ENCODE measurements at regions not wholly inside any gene's neighbourhood (a gene's known extent, or its start where the extent isn't known, plus 50 kb on each side); places are given as distances from the start of the nearest gene placed in this dataset.
A peak's percentile ranks its signal among the peaks of the same experiment; 100 is the strongest.

DNA sequence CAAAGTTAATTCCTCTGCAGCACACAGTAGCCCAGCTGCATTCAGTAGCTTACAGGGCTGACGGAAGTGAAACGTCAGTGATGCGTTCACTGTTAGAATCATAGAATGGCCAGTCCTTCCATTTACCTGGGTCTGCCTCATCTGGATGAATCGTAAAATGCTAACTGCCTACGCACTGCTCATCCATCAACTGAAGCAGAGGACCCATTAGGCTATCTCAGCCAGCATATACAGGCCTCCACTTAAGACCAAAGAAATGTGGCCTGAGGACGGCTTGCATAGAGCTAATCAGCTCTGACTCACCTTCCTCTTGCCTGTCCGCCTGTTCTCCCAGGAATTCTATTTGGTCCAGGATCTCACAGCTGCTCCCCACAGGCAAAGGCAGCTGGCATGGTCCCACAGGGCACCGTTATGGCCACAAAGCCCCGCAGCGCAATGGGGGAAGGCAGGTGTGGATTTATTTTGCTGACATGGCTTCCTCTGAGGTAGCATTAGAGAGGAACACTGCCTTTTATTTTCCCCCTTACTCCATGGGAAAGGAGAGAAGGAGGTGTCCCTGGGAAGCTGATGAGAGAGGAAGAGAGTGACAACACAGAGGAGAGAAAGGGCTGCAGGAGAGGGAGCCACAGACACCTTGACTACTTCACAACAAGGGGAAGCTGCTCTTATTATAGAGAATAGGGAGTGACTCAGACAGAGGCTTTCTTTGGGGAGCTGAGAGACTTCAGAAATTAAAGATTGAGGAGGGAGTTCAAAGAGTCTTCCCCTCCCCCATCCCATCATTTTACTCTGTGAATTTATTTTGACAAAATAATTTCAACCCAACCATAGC is 177.6 kb downstream of the HHIPL2 start:
- no peak for DNase-seq (ENCODE audit: low spot score)

DNA sequence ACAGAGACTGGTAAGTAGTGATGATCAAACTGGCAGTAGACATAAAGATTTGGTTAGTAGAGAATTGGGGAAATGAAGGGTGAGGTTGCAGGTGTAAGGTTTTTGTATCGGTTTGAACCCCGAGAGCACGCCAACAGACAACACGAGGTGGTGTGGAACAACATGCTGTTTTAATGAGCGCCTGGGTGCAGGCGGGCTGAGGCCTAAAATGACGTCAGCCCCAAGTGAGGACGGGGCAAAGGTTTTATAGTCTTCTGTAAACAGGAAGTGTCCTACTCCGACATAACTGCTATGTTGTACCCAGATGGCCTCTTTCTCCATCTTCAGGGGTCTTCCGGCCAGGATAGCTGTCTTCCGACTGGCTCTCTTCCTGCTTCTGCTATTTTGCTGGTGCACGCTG is 178.8 kb downstream of the HHIPL2 start:
- DNase-seq (ENCODE audit: low spot score) = no peak

DNA sequence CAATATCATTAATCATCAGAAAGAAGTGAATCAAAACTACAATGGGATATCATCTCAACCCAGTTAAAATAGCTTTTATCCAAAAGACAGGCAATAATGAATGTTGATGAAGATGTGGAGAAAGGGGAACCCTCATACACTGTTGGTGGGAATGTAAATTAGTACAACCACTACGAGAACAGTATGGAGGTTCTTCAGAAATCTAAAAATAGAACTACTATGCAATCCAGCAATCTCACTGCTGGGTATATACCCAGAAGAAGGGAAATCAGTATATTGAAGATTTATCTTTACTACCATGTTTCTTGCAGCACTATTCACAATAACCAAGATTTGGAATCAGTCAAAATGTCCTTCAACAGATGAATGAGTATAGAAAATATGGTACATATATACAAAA is 189.8 kb downstream of the HHIPL2 start:
- DNase-seq (ENCODE audit: low spot score) = no peak

DNA sequence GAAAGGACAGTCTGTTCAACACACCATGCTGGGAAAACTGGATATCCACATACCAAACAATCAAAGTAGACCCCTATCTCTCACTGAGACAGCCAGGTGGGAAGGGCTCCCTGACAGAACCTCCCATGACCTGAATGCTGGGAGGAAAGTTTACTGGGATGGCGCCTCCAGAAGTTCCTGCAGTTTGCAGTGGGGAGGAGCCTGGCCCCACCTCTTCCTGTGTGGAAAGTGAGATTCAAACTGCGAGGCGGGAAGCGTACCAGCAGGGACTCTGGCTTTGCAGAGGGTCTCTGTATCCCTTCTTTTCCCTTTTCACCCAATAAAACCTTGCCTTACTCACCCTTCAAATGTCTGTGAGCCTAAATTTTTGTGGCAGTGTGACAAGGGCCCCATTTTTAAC is 190.7 kb downstream of the HHIPL2 start:
- no peak for DNase-seq (ENCODE audit: low spot score)

DNA sequence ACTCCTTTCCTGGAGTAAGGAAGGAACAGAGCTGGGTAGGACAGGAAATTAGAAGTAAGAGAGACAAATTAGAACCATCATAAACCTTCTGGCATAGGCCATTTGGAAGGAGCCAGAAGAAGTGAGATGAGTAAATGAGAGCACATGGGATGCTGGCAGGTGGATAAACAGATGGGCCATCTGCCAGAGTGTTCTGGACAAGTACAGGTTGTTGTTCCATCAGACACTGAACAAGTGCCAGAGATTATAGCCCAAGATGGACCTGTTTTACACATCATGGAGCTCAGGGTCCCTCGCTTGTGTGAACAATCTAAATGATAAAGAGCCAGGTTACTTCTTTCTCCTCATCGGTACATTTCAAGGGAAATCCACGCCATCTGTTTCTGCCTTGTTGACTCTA is 200.3 kb downstream of the HHIPL2 start:
- DNase-seq (ENCODE audit: low spot score) = no peak

DNA sequence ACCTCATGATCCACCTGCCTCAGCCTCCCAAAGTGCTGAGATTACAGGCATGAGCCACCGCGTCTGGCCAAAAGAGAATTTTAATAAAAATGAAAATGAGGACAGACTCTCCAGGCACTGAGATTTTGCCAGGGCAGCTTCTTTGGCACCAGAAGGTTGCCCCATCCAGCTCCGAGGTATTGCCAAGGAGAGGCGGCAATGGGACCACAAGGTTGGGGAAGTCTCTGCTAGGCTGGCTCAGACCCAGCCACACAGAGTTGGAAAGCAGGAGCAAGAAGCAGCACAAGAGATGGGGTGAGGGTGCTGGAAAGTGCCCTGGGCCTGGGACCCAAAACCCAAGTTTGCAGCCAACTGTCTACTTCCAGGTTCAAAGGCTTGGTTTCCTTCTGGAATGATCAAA is 200.9 kb downstream of the HHIPL2 start:
- no peak for DNase-seq (ENCODE audit: low spot score)

DNA sequence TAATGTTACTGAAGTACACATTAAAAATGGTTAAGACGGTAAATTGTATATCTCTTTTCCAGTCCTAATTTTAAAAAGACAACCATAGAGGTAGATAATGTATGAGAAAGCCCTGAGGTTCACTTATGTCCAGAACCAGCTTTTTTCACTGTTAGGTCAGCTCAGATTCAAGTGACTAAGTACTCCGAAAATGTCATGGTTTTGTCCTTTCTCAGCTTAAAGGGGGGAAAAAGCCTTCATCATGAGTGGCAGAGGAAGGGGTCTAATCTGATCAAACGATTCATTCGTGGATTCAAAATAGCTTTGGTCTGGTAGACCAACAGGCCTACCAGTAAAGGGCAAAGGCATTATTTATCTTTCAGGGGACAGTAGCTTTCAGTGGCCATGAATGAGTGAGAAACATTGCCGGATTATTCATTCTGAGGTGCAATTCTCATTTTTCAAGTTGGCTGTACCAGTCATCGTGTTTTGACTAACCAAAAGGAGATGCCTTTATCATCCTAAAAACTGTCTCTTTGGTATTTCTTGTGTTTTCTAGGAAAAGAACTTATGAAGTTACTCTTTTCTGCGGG is 208.4 kb downstream of the HHIPL2 start:
- no peak for DNase-seq (ENCODE audit: low spot score)

DNA sequence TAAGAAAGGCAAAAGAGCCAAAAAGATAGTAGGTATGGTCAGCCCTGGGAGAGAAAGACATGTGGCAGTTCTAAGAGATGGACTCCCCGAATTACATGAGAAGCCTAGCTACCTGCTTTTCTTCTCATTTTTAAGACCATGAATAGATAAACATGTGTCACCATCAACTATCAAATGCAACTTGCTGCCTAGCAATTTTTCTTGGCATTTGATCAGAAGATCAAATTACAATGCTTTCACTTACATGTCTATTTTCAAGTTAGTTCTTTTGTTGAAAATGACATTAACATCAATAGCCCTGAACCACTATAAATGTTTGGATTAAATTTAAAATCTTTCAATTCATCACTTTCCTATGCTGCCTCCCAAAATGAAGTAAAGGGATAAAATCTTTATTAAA is 212.3 kb downstream of the HHIPL2 start:
- no peak for DNase-seq (ENCODE audit: low spot score)

DNA sequence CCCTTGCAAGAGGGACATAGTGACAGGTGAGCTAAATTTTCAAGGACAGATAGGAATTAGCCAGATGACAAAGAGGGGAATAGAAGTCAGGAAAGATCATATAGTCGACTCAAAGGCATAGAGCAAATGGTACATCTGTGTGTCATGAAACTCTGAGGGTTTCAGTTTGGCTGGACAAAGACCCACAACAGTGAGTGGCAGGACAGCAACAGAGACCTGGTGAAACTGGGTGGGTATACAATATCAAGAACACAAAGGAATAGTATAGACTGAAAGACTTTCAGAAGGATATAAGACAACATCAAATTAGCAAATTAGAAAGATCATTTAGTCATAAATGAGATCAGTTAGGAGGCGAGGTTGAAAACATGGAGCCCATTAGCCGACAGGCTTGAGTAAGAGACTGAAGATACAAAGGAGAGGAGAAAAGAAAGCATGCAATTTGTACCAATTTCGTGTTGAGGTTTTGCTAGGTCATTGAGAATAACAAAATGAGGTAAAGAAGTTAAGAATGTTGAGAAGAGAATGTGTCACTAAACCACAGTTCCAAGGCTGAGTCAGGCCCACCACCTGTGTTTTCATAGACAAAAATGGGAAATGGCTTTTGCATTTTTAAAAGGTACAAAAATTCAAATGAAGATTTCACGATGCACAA is 213.8 kb downstream of the HHIPL2 start:
- peak; percentile 28 for DNase-seq (ENCODE audit: low spot score)

DNA sequence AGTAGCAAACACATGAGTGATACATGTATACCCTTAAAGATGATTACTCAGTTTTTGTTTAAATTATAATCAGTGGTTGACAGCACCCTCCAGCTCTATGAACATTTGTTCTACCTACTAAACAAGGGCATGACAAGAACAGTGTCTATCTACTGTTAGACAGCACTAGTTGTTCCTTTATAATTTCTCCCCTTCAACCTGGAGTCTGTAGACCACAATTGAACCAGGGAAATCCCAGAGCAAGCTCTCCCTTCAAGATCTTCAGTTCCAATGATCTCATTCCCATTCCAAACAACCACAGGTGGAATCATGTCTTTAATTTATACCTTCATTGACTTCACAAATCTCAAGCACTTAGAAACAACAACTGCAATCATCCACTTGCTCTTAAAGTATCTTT is 216.1 kb downstream of the HHIPL2 start:
- DNase-seq (ENCODE audit: low spot score) = no peak

DNA sequence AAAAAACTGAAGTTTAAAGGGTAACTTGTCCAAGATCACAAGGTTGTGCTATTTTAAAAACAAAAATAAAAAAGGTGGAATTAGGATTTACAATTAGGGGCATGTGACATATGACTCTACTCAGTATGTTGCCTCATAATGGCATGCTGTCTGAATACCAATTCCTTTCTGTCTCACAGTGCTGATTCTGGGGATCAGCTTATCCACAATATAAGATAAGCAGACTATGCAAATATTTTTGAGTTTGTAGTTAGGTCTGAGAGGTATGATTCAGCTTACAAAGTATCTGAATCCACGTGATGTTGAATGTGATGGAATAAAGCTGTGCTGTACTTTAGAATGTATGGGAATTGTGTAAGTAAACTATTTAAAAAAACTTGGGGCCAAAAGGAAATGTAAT is 216.6 kb downstream of the HHIPL2 start:
- no peak for DNase-seq (ENCODE audit: low spot score)

DNA sequence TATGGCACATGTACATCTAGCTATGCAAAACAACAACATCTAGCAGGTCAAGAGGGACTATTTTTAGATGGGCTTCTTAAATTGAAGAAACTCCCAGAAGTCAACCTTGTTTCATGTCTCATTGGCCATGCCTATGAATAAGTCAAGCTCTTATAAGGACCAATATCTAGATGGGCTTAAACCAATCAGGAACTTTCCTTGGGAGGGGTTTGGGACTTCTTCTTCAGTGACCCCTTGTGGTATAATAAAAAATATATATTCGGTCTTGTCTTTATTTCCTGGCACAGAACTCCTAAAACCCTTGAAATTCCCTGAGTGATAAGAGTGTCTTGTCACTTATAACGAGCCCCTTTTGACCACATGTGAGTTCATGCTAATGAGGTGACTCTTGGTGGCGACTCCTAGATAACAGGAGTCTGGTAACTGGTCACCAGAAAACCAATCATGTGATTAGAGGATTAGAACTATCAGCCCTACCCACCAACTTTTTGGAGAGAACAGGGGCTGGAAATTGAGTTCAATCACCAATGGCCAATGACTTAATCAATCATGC is 218.3 kb downstream of the HHIPL2 start:
- no peak for DNase-seq (ENCODE audit: low spot score)

DNA sequence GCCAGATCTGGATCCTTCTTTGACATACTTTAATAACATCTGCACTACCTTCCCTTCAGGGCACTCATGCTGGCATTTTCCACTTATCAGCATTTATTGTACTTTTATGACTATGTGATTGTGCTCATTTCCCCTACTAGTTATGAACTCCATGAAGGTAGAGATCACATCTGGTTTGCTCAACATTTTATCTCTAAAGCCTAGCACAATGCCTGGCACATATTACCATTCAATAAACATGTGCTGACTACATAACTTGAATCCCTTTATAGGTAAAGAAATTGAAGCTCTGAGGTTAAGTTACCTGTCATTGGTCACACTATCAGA is 221.2 kb downstream of the HHIPL2 start:
- no peak for DNase-seq (ENCODE audit: low spot score)

DNA sequence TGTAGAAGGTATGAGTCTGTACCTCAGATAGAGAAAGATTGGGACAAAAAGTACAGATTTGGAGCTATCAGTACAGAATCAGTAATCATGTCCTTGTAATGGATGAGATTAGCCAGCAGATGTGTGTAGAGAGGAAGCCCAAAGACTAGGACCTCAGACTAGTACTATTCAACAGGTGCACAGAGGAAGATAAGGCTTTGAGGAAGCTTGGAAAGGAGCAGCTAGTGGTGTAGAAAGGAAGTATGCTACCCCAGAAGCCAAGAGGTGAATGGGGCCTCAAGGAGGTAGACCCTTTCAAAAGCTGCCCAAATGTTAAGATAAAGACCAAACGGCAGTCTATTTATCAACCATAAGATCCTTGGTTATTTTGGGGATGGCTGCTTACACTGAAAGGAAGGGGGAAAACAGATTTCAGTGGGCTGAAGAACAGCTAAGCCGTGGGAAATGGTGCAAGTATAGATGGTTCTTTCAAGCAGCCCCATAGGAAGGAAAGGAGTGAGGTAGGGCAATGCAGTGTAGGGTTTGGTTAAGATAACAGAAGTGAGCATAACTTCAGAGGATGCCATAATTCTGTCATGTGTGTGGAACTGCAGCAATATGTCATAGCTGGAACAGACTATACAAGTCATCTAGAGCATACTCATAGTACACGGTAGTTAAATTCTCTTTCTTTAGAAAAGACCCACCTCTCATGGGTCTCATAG is 221.7 kb downstream of the HHIPL2 start:
- DNase-seq (ENCODE audit: low spot score) = no peak

DNA sequence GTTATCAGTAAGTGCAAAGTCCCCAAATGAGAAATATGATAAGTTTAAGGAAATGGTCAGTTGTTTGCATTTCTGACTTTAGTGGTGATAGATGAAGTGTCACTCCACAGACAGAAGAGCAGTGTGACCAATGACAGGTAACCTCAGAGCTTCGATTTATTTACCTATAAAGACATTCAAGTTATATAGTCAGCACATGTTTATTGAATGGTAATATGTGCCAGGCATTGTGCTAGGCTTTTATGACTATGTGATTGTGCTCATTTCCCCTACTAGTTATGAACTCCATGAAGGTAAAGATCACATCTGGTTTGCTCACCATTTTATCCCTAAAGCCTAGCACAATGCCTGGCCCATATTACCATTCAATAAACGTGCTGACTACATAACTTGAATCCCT is 222.4 kb downstream of the HHIPL2 start:
- DNase-seq (ENCODE audit: low spot score) = no peak

DNA sequence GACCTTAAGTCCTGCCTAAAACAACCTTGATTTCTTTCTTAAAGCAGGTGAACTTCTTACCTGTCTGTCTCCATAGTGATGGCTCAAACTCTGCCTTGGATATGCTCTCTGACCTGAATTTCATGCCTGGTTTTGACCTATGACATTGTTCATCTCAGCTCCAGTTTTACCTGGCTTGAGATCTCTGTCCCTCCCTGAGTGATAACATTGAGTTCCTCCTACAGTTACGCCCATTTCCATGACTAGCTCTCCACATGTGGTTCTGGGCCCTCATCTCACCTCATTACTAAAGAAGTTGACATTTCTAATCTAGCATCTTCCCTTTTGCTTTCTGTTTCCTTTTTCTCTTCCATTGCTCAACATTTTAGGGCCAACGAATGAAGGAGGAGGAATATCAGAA is 233.1 kb downstream of the HHIPL2 start:
- DNase-seq (ENCODE audit: low spot score) = no peak

DNA sequence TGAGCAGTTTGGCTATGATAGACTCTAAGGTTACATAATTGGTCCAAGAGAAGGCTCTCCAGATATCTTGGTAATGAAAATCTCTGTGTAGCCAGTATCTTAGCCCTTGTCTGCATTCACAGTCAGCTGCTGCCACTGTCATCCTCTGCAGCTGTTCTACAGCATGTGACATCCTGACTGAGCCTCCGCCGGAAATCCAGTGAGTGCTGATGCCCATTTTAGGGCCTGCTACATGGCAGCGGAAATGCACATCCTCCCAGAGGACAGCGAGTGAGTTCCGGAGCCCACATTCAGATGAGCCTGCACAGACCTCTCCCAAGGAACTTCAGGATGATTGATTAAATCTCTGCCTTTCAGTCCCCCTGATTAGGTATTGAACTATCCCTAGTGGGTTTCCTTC is 237.1 kb downstream of the HHIPL2 start:
- DNase-seq (ENCODE audit: low spot score) = no peak

DNA sequence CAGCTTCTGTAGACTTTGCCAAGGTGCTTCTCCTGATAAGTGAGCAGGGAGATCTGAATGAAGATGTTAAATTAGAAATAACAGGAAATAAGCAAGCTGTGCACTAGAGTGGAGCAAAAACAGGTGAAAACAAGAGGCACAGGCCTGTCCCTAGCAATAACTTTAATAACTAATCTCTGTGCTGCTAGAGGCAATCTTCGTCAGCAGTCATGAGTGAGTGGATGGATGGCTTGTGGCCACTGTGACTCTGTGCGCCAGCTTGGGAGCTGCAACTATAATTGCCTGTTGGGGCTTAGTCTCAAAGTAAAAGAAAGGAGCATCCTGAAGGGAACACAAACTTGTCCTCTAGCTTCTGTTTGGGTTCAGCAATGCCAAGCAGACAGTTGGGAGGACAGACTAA is 240.3 kb downstream of the HHIPL2 start:
- DNase-seq (ENCODE audit: low spot score) = no peak

DNA sequence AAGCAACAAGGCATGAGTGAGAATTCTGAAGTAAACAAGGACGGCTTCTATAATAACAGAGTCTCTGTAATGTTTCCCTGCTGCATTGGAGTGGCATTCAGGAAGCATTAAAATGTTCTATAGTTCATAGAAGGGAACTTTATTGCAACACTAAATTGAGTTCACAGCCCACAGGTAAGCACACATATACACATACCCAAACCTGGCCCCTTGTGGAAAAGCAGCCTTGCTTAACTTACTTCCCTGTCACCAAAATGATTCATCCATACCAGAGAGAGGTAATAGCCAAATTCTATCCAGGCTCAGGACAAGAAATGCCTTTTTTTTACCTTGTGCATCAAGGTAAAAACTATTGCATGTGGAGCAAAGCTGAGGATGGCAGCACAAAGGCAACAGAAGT is 241.4 kb downstream of the HHIPL2 start:
- DNase-seq (ENCODE audit: low spot score) = no peak

DNA sequence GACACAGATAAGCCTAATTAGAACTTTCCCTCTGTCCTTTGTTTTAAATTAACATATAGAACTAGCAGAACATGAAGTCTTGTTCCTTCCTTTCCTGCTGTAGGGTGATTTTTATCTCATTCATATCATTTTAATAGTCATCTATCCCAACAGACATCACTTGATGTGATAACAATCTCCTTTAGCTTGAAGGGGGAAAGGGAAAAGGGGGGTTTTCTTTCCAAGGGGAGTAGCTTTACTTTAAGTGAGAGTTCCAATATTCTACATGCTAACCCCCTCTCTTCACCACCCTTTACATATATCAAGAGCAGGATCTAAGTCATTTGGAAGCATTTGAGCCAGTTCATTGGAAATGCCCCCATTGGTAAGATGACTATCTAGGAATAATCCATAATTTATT is 241.9 kb downstream of the HHIPL2 start:
- DNase-seq (ENCODE audit: low spot score) = no peak

DNA sequence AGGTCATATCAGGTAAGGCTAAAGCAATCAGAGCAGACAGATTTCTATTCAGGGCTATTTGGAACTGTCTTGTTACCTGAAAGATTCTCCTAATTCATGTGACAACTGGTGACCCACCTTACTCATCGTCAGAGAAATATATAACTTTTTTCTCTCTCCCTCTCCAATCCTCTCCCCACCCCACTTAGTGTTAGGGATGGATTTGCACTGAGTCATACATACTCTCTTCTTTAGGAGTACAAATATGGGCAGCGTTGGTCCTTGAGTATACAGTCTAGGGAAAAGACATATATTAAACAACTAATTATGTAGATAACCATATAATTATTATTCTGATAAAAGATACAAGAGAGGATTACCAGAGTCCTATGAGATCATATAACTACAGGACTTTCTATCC is 246.3 kb downstream of the HHIPL2 start:
- no peak for DNase-seq (ENCODE audit: low spot score)

DNA sequence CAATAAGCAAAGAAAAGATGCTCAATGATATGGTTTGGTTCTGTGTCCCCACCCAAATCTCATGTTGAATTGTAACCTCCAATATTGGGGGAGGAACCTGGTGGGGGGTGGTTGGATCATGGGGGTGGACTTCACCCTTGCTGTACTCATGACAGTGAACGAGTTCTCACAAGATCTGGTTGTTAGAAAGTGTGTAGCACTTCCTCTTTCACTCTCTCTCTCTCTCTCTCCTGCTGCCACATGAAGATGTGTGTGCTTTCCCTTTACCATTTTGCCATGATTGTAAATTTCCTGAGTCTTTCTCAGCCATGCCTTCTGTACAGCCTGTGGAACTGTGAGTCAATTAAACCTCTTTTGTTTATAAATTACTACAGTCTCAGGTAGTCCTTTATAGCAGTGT is 248.4 kb downstream of the HHIPL2 start:
- DNase-seq (ENCODE audit: low spot score) = no peak

DNA sequence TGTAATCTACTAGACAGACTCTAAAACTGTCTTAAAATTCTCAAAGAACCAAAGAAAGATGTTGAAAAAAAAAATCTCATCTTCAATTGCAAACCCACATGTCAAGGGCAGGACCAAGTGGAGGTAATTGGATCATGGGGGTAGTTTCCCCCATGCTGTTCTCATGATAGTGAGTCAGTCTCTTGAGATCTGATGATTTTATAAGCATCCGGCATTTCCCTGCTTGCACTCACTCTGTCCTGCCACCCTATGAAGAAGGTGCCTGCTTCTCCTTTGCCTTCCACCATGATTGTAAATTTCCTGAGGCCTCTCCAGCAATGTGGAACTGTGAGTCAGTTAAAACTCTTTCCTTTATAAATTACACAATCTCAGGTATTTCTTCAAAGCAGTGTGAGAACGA is 257.0 kb downstream of the HHIPL2 start:
- no peak for DNase-seq (ENCODE audit: low spot score)
